Activated CD8-positive, alpha-beta memory T cell treated with anti-CD3 and anti-CD28 coated beads, Interleukin-2, amount 50 U/mL, for 1 hour (primary cell): ENCODE measurements at regions not wholly inside any gene's neighbourhood (a gene's known extent, or its start where the extent isn't known, plus 50 kb on each side); places are given as distances from the start of the nearest gene placed in this dataset.
"Not testable (repeated sequence)": the region's sequence is repeated elsewhere in the genome, so short reads cannot be mapped to it uniquely, and the experiment has no call there.

Experiments used
- DNase-seq: peaks from one replicate; pipeline ENCODE4 v3.0.0-alpha.2; 2020; ENCODE audit errors: extremely low read depth

GRCh38 chr13:71005919-71006318, 861.1 kb downstream of the DACH1 start:
- DNase-seq, result no peak

DNA sequence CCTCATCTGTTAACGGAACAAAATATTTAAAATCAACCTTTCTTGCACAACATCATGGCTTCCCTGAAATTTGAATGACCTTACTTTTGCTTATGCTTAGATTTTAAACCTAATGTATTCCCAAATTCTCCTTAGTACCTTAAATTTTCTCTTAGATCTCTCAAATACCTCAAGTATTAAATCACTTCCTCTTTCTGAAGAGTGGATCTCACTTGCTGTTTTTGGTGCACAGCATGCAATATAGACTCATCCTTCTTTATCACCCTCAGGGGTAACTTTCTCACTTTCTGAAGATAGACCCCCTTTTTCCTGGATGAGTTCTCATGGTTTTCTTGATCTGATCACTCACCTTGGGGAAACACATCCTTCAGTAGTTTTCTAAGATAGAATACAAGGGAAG, 871.7 kb downstream of the DACH1 start:
- DNase-seq, result no peak

DNA sequence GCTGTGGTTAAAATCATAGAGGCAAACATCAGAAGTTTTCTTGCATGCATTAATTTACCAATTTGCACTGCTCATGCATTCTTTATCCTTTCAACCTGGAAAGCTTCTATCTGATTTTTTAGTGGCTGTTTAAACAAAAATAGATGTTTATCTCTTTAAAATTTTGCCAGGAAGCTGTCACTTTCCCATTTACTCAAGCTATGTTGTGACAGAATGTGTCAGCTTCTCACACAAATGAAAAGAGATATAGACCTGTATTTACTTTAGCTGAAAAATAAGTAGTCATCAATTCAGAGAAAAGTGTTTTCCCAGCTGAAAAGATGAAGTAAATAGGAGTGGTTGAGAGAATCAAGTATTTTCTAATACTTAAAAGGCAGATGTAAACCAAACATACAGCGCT, 872.8 kb downstream of the DACH1 start:
- DNase-seq, result no peak

- no peak for DNase-seq
Observed at GRCh38 chr13:70987043-70987442, 878.8 kb upstream of the KLHL1 start.

DNA sequence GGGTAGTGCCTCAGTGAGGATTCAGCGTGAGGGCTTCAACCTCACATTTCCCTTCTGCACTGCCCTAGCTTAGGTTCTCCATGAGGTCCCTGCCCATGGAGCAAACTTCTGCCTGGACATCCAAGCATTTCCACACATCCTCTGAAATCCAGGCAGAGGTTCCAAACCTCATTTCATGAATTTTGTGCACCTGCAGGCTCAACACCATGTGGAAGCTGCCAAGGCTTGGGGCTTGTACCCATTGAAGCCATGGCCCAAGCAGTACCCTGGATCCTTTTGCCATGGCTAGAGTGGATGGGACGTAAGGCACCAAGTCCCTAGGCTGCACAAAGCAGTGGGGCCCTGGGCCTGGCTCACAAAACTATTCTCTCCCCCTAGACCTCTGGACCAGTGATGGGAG, 877.1 kb upstream of the KLHL1 start:
- DNase-seq, result no peak

DNA sequence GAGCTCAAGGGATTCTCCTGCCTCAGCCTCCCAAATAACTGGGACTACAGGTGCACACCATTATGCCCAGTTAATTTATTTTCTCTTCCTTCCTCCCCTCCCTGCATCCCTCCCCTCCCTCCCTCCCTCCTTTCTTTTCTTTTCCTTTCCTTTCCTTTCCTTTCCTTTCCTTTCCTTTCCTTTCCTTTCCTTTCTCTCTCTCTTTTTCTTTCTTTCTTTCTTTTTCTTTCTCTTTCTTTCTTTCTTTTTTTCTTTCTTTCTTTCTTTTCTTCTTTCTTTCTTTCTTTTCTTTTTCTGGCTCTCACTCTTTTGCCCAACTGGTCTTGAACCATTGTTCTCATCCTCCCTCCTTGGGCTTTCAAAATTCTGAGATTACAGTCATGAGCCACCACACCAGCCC, 873.0 kb upstream of the KLHL1 start:
- not testable (repeated sequence) for DNase-seq

DNA sequence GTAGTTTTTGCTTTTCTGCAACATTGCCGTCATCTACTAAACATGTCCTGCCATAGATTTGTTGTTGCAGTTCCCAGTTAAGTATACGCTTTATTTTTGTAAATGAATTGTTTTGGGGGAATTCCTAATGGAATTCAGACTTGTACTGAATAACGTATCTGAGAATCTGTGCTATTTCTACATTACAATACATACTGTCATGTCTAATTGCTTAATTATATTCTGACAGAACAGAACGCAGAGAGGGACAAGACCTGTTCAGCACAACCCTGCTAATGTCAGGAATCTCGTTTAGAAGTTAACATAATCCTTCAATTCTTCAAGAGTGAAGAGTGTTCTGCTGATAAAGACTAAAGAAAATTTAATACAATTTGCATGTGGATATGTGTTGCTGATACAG, 861.1 kb upstream of the KLHL1 start:
- no peak for DNase-seq

DNA sequence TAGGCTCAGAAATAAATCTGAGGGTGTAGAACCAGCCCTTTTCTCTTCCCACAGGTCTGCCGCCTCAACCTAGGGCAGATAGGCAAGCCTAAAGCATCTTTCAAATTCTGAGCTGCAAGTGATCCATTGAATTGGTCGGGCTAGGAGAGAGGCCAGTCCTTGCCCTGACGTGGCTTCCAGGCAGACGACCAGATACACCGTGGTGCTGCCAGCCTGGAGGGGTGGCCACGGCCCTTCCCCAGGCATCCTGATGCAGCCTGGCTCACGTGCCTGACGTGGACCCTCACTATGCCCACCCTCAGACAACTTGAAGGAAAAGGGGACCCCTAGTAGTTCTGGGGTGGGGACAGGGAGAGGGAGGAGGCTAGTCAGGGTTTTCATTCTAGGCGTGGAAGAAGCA, 859.3 kb upstream of the KLHL1 start:
- DNase-seq, result no peak

DNA sequence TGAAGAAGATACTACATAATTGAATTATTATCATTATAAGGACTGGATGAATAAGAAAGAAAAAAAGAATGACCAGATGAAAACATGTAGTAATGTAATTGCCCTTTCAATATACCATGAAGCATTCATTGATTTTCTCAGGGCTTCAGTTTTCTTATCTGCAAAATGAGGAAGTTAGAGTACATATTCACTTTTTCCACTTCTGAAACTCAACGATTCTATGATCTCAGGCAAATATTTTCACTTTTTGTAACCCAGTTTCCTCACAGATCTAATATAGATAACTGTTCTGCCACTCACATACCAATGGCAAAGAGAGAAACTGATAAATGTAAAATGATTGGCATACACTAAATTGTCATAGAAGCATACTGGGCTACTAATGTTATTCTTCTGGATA, 856.6 kb upstream of the KLHL1 start:
- DNase-seq, result no peak

DNA sequence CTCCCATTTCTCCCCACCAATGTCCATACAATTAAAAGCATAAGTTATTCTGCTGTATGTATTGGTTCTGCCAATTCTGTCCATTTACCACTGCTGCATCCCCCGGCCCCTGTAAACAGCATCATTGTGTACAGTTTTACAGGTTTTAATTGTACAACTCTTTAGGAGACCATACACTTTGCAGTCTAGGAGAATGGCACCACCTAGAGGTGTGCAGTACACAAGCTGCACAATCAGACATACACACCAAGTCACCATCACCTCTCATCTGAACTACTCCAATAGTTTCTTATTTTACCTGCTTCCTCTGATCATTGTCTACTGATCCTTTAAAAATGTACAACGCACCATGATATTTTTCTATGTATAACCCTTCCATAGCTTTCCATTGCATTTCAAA, 855.9 kb upstream of the KLHL1 start:
- DNase-seq, result no peak

DNA sequence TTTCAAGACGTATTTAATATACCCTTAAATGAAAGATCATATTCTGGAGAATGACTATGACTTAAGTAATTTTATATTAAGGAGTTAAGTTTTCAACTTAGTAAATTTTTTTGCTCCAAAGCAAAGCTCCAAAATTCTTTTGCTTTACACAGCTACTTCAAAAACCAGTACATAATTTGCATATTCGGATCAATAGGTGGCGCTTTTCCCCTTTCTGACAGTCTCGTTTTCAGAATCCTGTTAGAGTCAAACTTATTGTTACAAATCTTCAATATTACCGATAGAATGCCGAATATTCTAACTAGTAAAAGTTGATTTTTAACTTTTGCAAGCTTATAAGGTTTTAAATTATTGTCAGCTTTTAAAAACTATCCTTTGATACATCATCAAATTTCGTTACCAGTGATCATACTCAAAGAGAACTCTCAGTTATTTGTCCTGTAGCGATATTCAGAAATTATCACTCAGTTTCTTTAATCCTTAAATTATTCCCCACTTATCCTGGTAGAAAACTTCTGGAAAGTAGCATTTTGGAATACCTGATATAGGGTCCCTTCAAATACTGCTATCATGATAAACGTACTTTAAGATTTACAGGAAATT, 852.7 kb upstream of the KLHL1 start:
- DNase-seq, result no peak

DNA sequence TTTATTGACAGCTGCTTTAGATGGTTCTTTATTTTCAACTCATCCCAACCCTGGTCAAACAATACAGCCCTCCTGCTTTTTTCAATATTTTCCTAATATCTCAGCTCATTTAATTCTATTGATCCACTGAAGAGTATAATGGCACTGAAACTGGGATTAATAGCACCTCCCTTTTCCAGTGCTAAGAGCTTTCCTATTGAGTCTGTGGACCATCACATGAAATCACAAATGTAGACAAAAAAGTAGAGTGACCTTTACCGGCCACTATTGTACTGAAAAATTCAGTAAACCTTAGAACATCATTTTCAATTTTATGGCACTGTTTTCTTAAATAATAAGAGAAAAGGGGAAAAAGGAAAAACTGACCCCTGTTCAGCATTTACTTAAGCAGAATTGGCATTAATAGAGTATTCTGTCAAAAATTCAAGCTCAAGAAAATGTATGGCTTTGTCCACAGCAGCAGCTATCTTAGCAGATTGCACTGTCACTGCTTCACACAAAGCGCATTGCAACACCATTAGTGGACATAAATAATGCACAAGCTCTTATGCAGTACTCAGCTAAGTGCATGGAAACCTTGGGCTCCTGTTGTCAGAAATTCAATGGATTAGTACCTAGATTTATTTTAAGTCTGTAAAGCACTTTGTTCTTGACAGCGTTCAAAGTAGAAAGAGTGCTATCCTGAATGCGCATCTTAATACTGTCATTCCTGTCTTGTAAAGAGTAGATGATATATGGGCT, 851.0 kb upstream of the KLHL1 start:
- no peak for DNase-seq

- no peak for DNase-seq
Observed at GRCh38 chr13:70955887-70956286, 847.6 kb upstream of the KLHL1 start.

DNA sequence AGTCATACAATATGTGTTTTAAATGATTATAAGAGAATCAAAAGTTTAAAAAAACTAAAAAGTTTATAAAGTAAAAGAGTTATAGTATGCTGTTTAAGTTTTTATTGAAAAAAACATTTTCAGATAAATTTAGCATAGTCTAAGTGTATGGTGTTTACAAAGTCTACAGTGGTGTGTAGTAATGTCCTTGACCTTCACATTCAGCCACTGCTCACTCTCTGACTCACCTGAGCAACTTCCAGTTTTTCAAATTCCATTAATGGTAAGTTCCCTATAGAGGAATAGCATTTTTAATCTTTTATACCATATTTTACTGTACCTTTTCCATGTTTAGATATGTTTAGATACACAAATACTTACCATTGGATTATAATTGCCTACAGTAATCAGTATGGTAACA, 842.4 kb upstream of the KLHL1 start:
- DNase-seq, result no peak

GRCh38 chr13:70945506-70945905, 837.3 kb upstream of the KLHL1 start:
- no peak for DNase-seq

- DNase-seq, result no peak
Observed at GRCh38 chr13:70941454-70941853, 833.2 kb upstream of the KLHL1 start.

DNA sequence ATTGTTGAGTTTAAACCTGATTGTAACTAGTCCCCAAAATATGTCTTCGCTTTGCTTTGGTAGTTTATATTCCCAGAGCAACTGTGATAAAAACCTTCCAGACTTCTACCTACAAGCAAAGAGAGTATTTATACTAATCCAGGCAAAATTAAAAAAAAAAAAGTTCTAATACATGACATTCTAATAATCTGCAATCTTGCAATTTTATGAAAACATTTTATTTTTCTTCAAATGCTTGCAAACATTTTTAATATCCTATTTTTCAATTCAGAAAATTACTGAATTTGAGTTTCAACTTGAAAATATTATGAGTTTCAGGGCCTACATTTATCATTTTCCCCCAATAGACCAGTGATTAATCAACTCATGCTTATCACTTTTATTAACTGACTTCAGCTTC, 830.2 kb upstream of the KLHL1 start:
- DNase-seq, result no peak

DNA sequence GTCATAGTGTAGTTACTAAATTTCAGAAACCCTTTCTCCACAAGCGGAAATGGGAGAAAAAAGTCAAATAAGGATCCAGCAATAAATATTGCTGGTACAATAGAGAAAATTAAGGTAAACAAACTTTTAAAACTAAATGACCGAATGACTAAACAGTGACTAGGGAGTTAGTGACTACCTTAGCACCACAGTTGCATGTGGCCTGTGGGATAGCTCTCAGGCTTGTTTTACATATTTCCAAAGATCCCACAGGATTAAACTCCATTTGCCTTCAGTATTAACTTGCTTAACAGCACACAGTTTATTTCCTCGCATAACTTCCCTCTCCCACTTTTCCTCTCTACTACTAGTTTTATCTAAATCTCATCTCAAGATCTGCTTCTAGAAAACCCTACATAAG, 824.3 kb upstream of the KLHL1 start:
- DNase-seq, result no peak

GRCh38 chr13:70923863-70924752, 815.9 kb upstream of the KLHL1 start:
- no peak for DNase-seq

GRCh38 chr13:70911286-70911685, 803.0 kb upstream of the KLHL1 start:
- DNase-seq, result no peak

DNA sequence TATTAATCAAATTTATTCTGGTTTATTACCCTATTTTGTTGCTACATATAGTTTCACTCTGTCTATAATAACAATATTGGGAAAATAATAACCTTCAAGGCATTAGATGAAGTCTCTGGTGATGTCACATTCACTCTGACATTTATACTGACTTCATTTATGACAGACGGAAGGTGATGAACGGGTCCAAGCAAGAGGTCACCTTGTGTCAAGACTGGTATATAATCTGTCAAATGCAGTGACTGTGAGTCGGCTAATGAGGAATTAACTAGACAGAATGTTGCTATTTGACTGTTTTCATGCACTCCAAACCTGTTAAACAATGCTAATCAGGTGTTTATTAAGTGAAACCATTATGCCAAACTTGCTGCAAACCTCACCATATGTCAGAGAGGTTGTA, 800.5 kb upstream of the KLHL1 start:
- no peak for DNase-seq

DNA sequence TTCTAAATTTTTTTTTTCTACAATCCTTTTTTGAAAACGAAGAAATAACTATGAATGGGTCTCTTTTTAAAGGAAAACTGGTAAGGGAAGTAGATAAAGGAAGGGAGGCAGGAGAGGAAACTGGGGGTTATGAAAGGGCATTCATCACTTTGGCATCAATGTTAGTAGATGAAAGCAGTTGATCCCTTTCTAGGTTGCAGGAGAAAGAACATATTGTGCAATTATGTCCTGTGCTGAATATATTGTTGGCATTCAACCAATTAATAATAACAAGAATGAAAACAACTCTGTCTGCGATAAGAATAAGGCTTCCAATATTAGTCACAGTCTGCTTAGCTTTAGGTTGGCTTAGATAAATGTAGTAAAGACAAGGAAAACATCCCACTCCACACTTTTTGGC, 796.8 kb upstream of the KLHL1 start:
- DNase-seq, result no peak

DNA sequence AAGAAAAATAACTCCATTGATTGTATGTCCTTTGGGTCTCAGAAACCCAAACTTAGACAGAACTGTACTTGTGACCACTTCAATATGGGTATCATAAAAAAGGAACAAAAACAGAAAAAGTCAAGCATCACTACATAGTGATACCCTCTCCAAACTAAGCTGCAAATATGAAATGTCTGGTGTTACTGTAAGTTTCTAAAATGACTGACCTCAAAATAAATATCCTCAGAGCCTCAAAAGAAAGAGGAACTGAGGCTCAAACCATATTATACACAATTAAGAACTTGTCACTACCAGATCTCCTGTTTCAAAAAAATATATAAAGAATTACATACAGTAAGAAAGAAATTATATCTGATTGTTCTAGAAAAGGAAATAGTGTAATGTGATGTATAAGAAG, 787.9 kb upstream of the KLHL1 start:
- no peak for DNase-seq
